ENCODE measurements at regions not wholly inside any gene's neighbourhood (a gene's known extent, or its start where the extent isn't known, plus 50 kb on each side); places are given as distances from the start of the nearest gene placed in this dataset.

GRCh38 chr2:7207631-7208030, 290.4 kb downstream of the RNF144A start:
- TF ChIP-seq, protein P1, sequence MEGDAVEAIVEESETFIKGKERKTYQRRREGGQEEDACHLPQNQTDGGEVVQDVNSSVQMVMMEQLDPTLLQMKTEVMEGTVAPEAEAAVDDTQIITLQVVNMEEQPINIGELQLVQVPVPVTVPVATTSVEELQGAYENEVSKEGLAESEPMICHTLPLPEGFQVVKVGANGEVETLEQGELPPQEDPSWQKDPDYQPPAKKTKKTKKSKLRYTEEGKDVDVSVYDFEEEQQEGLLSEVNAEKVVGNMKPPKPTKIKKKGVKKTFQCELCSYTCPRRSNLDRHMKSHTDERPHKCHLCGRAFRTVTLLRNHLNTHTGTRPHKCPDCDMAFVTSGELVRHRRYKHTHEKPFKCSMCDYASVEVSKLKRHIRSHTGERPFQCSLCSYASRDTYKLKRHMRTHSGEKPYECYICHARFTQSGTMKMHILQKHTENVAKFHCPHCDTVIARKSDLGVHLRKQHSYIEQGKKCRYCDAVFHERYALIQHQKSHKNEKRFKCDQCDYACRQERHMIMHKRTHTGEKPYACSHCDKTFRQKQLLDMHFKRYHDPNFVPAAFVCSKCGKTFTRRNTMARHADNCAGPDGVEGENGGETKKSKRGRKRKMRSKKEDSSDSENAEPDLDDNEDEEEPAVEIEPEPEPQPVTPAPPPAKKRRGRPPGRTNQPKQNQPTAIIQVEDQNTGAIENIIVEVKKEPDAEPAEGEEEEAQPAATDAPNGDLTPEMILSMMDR (IDR thresholded peaks at IDR 0.05): no peak
- TF ChIP-seq POLR2A (IDR thresholded peaks at IDR 0.05; ENCODE audit: low read depth) (no peak), POLR2AphosphoS5 (IDR thresholded peaks at IDR 0.05) (no peak), EP300 (IDR thresholded peaks at IDR 0.05) (no peak)

All from esophagus muscularis mucosa (tissue), 4 donors.